DOHH2 (cell line): ENCODE measurements at regions not wholly inside any gene's neighbourhood (a gene's known extent, or its start where the extent isn't known, plus 50 kb on each side); places are given as distances from the start of the nearest gene placed in this dataset.

Experiments
- EZH2phosphoT487 ChIP-seq: fragments of 200-600 bp; sonication (generic); IDR thresholded peaks from 2 replicates; pipeline ENCODE4 v1.6.1; 2017; ENCODE audit warnings: borderline replicate concordance, mild to moderate bottlenecking, antibody characterized with exemption, low read length, moderate library complexity, mixed read lengths
- TF ChIP-seq, protein P1 (sequence below): fragments of 200-600 bp; sonication (generic); IDR thresholded peaks from one replicate; pipeline ENCODE4 v1.5.1; 2014; ENCODE audit warnings: antibody characterized with exemption, mild to moderate bottlenecking, low read depth, low read length; ENCODE audit not compliant: poor library complexity, severe bottlenecking

DNA sequence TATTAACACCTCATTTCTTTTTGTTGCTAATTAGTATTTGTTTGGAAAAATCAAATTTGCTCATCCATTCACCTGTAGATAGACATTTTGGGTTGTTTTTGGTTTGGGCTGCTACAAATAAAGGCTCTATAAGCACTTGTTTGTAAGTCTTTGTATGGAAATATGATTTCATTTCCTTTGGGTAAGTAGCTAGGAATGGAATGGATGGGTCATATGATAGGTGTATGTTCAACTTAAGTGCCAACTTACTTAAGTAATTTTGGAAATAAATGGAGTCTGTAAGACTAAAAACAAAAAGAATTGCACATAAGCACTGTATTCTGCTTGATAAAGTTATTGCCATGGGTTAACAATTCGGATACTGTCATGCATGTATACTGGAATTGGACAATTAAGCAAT lies 157.7 kb upstream of the NAMPT start:
- TF ChIP-seq, protein P1, sequence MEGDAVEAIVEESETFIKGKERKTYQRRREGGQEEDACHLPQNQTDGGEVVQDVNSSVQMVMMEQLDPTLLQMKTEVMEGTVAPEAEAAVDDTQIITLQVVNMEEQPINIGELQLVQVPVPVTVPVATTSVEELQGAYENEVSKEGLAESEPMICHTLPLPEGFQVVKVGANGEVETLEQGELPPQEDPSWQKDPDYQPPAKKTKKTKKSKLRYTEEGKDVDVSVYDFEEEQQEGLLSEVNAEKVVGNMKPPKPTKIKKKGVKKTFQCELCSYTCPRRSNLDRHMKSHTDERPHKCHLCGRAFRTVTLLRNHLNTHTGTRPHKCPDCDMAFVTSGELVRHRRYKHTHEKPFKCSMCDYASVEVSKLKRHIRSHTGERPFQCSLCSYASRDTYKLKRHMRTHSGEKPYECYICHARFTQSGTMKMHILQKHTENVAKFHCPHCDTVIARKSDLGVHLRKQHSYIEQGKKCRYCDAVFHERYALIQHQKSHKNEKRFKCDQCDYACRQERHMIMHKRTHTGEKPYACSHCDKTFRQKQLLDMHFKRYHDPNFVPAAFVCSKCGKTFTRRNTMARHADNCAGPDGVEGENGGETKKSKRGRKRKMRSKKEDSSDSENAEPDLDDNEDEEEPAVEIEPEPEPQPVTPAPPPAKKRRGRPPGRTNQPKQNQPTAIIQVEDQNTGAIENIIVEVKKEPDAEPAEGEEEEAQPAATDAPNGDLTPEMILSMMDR, result no peak
- no peak for TF ChIP-seq EZH2phosphoT487
